DMS153 treated with DMSO at 0.1 percent for 48 hours (cell line): ENCODE measurements at regions not wholly inside any gene's neighbourhood (a gene's known extent, or its start where the extent isn't known, plus 50 kb on each side); places are given as distances from the start of the nearest gene placed in this dataset.
A peak's percentile ranks its signal among the peaks of the same experiment; 100 is the strongest.
"Not testable (repeated sequence)": the region's sequence is repeated elsewhere in the genome, so short reads cannot be mapped to it uniquely, and the experiment has no call there.

Source experiments
- DNase-seq: peaks from one replicate; lab custom pipeline; 2025; ENCODE audit not compliant: unreplicated experiment; lab: John Stamatoyannopoulos, UW

GRCh38 chr2:82084679-82085392 is 1780.3 kb upstream of the LRRTM1 start:
- no peak for DNase-seq

GRCh38 chr2:82075875-82076274 is 1771.3 kb upstream of the LRRTM1 start:
- DNase-seq = no peak

- DNase-seq = no peak
Measured at GRCh38 chr2:82062463-82062862, 1757.9 kb upstream of the LRRTM1 start.

GRCh38 chr2:82055846-82056245 is 1751.3 kb upstream of the LRRTM1 start:
- no peak for DNase-seq

- DNase-seq = no peak
Measured at GRCh38 chr2:82043867-82044266, 1739.3 kb upstream of the LRRTM1 start.

GRCh38 chr2:82027921-82028615 is 1723.5 kb upstream of the LRRTM1 start:
- peak; percentile 89 for DNase-seq

GRCh38 chr2:82023710-82024109 is 1719.2 kb upstream of the LRRTM1 start:
- no peak for DNase-seq

- DNase-seq = no peak
Measured at GRCh38 chr2:82013641-82014040, 1709.1 kb upstream of the LRRTM1 start.

- no peak for DNase-seq
Measured at GRCh38 chr2:82007071-82007664, 1702.6 kb upstream of the LRRTM1 start.

- DNase-seq = not testable (repeated sequence)
Measured at GRCh38 chr2:82005889-82006288, 1701.3 kb upstream of the LRRTM1 start.

- no peak for DNase-seq
Measured at GRCh38 chr2:82001614-82002013, 1697.1 kb upstream of the LRRTM1 start.

GRCh38 chr2:82000606-82001005 is 1696.1 kb upstream of the LRRTM1 start:
- no peak for DNase-seq

- DNase-seq = no peak
Measured at GRCh38 chr2:81996332-81996731, 1691.8 kb upstream of the LRRTM1 start.

- no peak for DNase-seq
Measured at GRCh38 chr2:81991282-81991681, 1686.7 kb upstream of the LRRTM1 start.

- no peak for DNase-seq
Measured at GRCh38 chr2:81987370-81987769, 1682.8 kb upstream of the LRRTM1 start.

- no peak for DNase-seq
Measured at GRCh38 chr2:81984969-81985637, 1680.6 kb upstream of the LRRTM1 start.

- no peak for DNase-seq
Measured at GRCh38 chr2:81981585-81981984, 1677.0 kb upstream of the LRRTM1 start.

GRCh38 chr2:81979086-81979485 is 1674.5 kb upstream of the LRRTM1 start:
- DNase-seq = no peak

GRCh38 chr2:81976998-81977397 is 1672.4 kb upstream of the LRRTM1 start:
- DNase-seq = no peak

- no peak for DNase-seq
Measured at GRCh38 chr2:81974216-81974615, 1669.7 kb upstream of the LRRTM1 start.

GRCh38 chr2:81942876-81943275 is 1638.3 kb upstream of the LRRTM1 start:
- DNase-seq = no peak
